ENCODE measurements at regions not wholly inside any gene's neighbourhood (a gene's known extent, or its start where the extent isn't known, plus 50 kb on each side); places are given as distances from the start of the nearest gene placed in this dataset.

- no peak for DNase-seq (ENCODE audit: extremely low read depth, low read depth)
Measured at GRCh38 chr1:110816945-110817344, 56.0 kb upstream of the CD53 start.

- no peak for DNase-seq (ENCODE audit: extremely low read depth, low read depth)
Measured at GRCh38 chr1:110811529-110811928, 61.4 kb upstream of the CD53 start.

DNA sequence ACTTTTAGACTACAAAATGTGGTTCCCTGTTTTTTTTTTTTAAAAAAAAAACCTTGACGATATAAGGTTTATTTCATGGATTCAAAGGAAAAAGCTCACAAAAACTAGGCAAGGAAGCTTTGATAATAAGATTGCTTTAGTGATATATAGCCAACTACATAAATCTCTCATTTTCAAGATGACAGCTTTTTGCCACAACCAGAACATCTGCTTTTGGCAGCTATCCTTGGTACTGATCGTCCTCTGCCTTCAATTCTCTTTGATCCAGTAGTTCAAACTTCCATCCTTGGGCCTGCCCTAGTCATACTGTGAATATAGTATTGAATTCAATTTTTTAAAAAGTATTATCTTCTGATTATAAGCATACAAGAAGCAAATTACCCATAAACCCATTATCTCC is 72.9 kb upstream of the CD53 start:
- no peak for DNase-seq (ENCODE audit: extremely low read depth, low read depth)

GRCh38 chr1:110798691-110799256 is 74.2 kb upstream of the CD53 start:
- no peak for DNase-seq (ENCODE audit: extremely low read depth, low read depth)

GRCh38 chr1:110788673-110789072 is 84.3 kb upstream of the CD53 start:
- no peak for DNase-seq (ENCODE audit: extremely low read depth, low read depth)

DNA sequence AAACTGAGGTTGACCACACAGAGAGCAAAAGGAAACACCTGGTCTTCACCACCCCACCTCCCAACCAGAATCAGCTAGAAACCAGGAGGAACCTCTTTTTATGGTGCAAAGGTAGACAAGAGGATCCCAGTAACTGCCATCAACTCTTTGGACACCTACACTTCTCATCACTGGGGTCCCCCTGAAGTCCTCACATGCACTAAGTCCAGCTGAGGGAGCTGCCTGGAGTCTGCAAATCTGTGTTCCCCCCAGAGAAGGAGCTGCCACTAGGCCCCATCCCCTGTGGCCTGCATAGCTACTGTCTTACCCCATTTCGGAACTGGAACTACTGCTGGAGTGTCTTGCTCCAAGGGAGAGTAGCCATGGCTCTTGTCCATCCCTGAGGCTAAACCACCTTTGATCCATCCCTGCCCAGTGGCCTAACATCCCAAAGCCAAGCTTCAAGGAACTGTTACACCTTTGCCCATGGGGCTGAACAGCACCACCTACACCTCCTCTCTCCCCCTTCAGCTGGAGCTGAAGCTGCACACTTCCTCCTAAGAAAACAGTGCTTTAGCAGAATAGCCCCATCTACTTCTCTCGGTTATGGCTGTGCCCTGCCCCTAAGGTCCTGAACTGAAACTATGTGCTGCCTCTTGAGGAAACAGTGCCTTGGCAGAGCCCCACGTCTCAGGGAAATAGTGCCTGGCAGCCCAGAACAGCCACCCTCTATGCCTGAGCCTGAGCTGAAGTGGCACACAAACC is 85.4 kb upstream of the CD53 start:
- no peak for DNase-seq (ENCODE audit: extremely low read depth, low read depth)

- DNase-seq (ENCODE audit: extremely low read depth, low read depth), result no peak
Measured at GRCh38 chr1:110786802-110787327, 86.1 kb upstream of the CD53 start.

DNA sequence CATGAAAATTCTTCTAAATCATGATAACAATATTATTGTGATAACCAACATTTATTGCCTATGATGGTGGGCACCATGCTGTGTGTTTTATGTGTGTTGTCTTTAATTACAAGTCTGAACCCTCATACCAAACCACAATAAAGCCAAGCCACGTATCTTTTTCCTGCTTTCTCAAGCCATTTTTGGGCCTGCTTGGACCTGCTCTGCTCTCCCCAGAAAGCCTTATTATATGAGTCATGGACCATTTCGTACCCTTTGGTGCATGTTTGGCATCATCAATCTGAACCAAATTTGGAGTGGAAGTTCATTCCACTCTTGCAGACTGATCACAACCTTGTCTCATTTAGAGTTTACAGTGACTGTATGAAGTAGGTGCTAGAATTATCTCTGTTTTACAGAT is 87.3 kb upstream of the CD53 start:
- DNase-seq (ENCODE audit: extremely low read depth, low read depth), result no peak

- DNase-seq (ENCODE audit: extremely low read depth, low read depth), result no peak
Measured at GRCh38 chr1:110785055-110785454, 87.9 kb upstream of the CD53 start.

DNA sequence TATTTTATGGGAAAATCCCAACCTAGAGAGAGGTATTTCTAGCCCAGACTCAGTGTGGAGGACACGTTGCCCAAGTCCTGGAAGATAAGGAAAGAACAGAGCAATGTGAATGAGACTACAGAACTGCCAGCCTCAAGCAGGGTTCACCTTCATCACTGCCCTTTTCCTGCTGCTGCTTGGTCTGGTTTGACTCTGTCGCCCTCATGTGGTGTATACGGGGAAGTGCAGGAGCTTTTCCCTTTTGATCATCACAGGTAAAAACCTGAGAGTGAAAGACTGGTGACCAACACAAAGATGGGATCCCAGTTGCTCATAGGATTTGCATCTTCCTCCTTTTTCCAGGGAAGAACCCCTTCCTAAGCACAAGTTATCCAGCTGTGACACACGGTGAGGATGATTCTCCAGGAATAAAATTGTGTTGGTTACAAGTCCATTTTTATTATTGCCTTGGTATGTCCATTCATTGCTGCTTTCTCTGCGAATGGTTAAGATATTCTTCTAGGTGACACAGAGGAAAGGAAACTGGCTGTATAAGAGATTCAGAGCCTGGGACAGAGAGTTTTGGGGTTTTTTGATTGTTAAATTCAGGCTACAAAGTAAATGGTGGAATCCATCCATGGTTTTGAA is 89.5 kb upstream of the CD53 start:
- DNase-seq (ENCODE audit: extremely low read depth, low read depth), result peak; percentile 42

- DNase-seq (ENCODE audit: extremely low read depth, low read depth), result no peak
Measured at GRCh38 chr1:110781525-110781924, 91.4 kb upstream of the CD53 start.

DNA sequence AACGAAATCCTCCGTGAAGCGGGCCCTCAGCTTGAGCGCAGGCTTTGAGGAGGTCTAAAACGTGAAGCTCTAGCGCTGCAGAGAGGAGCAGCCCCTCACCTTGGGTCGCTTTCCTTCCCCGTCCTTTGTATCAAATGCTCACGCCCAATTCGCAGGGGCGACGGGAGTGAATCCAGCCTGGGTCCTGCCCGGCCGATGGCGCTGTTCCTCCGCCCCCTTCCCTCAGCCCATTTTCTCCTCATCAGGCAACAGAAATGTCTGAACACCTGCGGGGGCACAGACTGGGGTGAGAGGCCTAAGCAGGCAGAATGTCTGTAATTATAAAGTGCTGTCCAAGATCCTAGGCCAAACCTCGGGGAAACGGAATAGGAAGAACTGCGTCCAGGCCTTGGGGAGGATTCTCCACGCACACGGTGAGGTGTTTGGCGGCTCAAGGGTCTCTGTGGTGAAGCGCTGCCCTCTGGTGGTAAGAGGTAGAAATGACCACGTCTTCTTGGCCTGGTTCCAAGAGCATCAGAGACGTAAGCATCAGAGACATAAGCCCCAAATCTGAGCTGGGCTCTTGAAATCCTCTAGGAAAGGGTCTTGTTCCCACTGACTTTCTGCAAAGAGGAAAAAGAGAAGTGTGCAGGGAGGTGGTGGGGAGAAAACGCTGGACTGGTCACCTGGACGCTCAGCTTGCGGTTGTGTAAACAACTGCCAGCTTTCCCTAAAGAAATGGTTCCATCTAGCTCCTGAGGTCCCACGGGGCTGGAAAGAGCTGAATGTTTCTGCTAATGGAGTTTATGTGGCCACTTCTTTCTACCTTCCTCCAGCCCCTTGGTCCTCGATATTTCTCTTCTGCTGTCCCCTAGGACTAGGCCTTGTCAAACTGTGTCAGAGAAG is 92.1 kb upstream of the CD53 start:
- DNase-seq (ENCODE audit: extremely low read depth, low read depth), result peak; percentile 67

DNA sequence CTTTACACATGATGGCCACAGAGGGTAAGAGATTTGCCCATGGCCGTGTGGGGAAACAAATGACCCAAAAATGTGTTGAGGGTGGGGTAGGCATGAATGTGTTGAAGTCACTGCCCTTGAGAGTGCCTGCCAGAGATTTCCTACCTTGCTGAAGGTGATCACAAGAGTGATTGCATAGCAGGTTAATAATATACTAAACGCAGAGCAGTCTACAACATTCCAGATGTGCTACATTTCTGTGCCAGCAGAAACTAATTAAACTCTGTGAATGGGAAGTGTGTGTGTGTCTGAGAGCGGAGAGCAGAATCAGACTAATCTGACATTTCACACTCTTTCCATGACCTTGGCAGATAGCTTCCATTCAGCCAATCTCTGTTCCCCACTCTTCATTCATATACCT is 93.3 kb upstream of the CD53 start:
- DNase-seq (ENCODE audit: extremely low read depth, low read depth), result no peak

DNA sequence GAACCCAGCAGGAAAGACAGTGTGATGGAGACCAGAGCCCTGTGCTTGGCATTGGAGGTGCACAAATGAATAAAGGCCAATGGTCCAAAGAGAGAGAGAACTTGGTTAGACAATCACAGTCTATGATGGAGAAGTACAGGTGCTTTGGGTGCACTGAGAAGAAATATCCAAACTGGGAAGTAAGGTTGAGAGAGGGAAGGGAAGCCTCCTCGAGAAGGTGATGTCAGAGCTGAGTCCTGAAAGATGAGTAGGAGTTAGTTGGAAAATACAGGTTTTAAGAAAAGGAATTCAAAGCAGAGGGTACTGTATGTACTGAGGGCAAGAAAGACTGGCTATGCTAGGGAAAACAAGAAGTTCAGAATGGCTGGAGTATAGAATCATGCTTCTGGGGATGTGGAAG is 94.1 kb upstream of the CD53 start:
- no peak for DNase-seq (ENCODE audit: extremely low read depth, low read depth)

- no peak for DNase-seq (ENCODE audit: extremely low read depth, low read depth)
Measured at GRCh38 chr1:110777228-110777627, 95.7 kb upstream of the CD53 start.

DNA sequence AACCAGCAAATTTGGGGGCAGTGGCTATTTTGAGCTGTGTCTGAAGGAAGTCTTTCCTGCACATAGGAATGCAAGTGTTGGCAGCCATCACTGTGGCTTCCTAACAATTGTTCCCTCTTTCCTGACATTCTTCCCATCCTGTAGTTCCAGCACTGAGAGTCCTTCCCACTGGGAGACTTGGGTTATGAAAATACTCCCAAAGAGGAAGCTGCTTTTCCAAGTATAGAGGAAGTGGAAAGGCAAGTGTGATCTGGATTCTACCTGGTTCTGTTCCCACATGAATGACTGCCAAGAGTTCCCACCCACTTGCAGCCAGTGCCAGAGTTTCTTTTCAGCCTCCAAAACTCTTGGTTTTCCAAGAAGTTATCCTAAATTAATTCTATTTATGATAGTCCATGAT is 98.5 kb upstream of the CD53 start:
- no peak for DNase-seq (ENCODE audit: extremely low read depth, low read depth)

GRCh38 chr1:110773813-110774212 is 99.1 kb upstream of the KCNA3 start:
- no peak for DNase-seq (ENCODE audit: extremely low read depth, low read depth)

DNA sequence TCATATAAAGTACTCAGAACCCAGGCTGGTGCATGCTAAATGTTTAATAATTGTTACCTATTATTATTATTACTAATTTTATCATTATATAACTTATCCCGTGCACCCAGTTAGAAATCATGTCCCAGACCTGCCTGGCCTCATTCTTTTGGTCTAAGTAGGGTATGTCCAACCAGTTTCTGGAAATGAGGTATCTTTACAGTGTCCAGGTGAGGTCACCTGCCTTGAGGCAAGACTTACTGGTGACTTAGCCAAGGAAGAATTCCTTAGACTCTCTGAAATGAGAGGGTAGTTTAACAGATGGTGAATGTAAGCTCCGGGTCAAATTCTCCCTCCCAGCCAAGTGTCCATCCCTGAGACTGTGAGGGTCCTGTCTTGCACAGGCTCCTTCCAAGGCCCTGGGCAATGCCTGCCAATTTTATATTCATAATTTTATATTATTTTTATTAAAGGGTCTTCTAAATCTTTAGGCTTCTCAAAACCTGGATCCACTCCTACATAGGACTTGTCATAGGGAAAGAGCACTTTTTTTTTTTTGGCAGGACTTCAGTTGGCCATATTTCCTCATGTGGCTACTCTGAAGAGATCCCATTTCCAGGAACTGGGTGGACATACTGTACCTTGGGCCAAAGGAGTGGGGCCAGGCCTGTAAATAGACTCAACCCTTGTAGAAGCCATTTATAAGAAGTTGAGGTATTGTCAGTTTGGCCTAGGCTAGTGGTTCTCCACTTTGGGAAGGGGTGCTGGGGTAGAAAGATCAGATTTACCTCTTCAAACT is 96.7 kb upstream of the KCNA3 start:
- no peak for DNase-seq (ENCODE audit: extremely low read depth, low read depth)

GRCh38 chr1:110770832-110771231 is 96.1 kb upstream of the KCNA3 start:
- DNase-seq (ENCODE audit: extremely low read depth, low read depth), result no peak

- DNase-seq (ENCODE audit: extremely low read depth, low read depth), result no peak
Measured at GRCh38 chr1:110768605-110769004, 93.9 kb upstream of the KCNA3 start.
